ENCODE measurements at regions not wholly inside any gene's neighbourhood (a gene's known extent, or its start where the extent isn't known, plus 50 kb on each side); places are given as distances from the start of the nearest gene placed in this dataset.

DNA sequence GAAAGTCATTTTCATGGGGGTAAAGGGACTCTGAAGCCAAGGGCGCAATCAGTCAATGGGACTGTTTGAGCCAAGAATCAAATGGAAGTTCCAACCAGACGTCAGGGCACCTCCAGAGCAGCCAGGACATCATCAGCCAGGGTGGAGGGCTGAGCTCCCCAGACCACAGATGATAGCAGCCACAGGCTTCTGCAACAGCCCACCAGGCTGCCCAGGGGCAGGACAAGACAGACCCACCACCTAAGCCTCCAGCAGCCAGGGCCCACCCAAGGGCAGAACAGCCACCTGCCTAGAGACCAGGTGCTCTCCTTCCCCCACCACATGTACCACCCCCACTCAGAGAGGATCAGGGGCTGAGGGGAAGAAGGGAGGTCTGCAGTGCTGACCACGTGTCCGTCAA is 53.8 kb upstream of the SLC66A3 start:
- no peak for TF ChIP-seq POLR2A (IDR thresholded peaks at IDR 0.05; ENCODE audit: low read depth, low read length)
- TF ChIP-seq, protein P1, sequence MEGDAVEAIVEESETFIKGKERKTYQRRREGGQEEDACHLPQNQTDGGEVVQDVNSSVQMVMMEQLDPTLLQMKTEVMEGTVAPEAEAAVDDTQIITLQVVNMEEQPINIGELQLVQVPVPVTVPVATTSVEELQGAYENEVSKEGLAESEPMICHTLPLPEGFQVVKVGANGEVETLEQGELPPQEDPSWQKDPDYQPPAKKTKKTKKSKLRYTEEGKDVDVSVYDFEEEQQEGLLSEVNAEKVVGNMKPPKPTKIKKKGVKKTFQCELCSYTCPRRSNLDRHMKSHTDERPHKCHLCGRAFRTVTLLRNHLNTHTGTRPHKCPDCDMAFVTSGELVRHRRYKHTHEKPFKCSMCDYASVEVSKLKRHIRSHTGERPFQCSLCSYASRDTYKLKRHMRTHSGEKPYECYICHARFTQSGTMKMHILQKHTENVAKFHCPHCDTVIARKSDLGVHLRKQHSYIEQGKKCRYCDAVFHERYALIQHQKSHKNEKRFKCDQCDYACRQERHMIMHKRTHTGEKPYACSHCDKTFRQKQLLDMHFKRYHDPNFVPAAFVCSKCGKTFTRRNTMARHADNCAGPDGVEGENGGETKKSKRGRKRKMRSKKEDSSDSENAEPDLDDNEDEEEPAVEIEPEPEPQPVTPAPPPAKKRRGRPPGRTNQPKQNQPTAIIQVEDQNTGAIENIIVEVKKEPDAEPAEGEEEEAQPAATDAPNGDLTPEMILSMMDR (IDR thresholded peaks at IDR 0.05; ENCODE audit: extremely low read depth in 1 of 2, insufficient read depth in 1 of 2, low read depth in 1 of 2, low read length in 2 of 2): no peak
- TF ChIP-seq, protein P2, sequence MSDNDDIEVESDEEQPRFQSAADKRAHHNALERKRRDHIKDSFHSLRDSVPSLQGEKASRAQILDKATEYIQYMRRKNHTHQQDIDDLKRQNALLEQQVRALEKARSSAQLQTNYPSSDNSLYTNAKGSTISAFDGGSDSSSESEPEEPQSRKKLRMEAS (IDR thresholded peaks at IDR 0.05; ENCODE audit: insufficient read depth, insufficient read length): no peak
- no peak for TF ChIP-seq POLR2AphosphoS5 (IDR thresholded peaks at IDR 0.05; ENCODE audit: insufficient read depth, low read depth, low read length)
- no peak for TF ChIP-seq EZH2 (IDR thresholded peaks at IDR 0.05; ENCODE audit: borderline replicate concordance, low read depth, low read length, severe bottlenecking)
